ENCODE measurements at regions not wholly inside any gene's neighbourhood (a gene's known extent, or its start where the extent isn't known, plus 50 kb on each side); places are given as distances from the start of the nearest gene placed in this dataset.

- TF ChIP-seq CTCF (IDR thresholded peaks at IDR 0.05; ENCODE audit: low read depth, low read length), result no peak
- TF ChIP-seq POLR2A (IDR thresholded peaks at IDR 0.05; ENCODE audit: extremely low read depth, insufficient read length), result no peak
Observed at GRCh38 chr6:40135491-40136072, 201.3 kb upstream of the MOCS1 start.

All from NB4 (cell line).